NK-92 (cell line): ENCODE measurements at regions not wholly inside any gene's neighbourhood (a gene's known extent, or its start where the extent isn't known, plus 50 kb on each side); places are given as distances from the start of the nearest gene placed in this dataset.
"Not testable (repeated sequence)": the region's sequence is repeated elsewhere in the genome, so short reads cannot be mapped to it uniquely, and the experiment has no call there.

Experiments used
- DNase-seq: peaks from one replicate; lab custom pipeline; 2025; ENCODE audit not compliant: unreplicated experiment; lab: John Stamatoyannopoulos, UW

GRCh38 chr2:41141146-41141791, 689.4 kb upstream of the SLC8A1 start:
- no peak for DNase-seq

GRCh38 chr2:41142478-41142877, 690.6 kb upstream of the SLC8A1 start:
- no peak for DNase-seq

- no peak for DNase-seq
Observed at GRCh38 chr2:41145066-41145465, 693.2 kb upstream of the SLC8A1 start.

- DNase-seq, result no peak
Observed at GRCh38 chr2:41149054-41149453, 697.2 kb upstream of the SLC8A1 start.

GRCh38 chr2:41151746-41152145, 699.9 kb upstream of the SLC8A1 start:
- no peak for DNase-seq

GRCh38 chr2:41152318-41152717, 700.4 kb upstream of the SLC8A1 start:
- no peak for DNase-seq

- no peak for DNase-seq
Observed at GRCh38 chr2:41160439-41160838, 708.5 kb upstream of the SLC8A1 start.

- DNase-seq, result no peak
Observed at GRCh38 chr2:41167014-41167413, 715.1 kb upstream of the SLC8A1 start.

GRCh38 chr2:41169744-41170143, 717.9 kb upstream of the SLC8A1 start:
- no peak for DNase-seq

GRCh38 chr2:41170589-41170988, 718.7 kb upstream of the SLC8A1 start:
- no peak for DNase-seq

- DNase-seq, result no peak
Observed at GRCh38 chr2:41180387-41180786, 728.5 kb upstream of the SLC8A1 start.

GRCh38 chr2:41182961-41183360, 731.1 kb upstream of the SLC8A1 start:
- no peak for DNase-seq

- DNase-seq, result no peak
Observed at GRCh38 chr2:41187376-41188122, 735.7 kb upstream of the SLC8A1 start.

- no peak for DNase-seq
Observed at GRCh38 chr2:41194230-41194629, 742.3 kb upstream of the SLC8A1 start.

GRCh38 chr2:41197781-41198180, 745.9 kb upstream of the SLC8A1 start:
- no peak for DNase-seq

GRCh38 chr2:41199334-41199733, 747.4 kb upstream of the SLC8A1 start:
- DNase-seq, result no peak

- DNase-seq, result no peak
Observed at GRCh38 chr2:41204315-41204714, 752.4 kb upstream of the SLC8A1 start.

GRCh38 chr2:41206004-41206403, 754.1 kb upstream of the SLC8A1 start:
- no peak for DNase-seq

- no peak for DNase-seq
Observed at GRCh38 chr2:41207578-41207977, 755.7 kb upstream of the SLC8A1 start.

- not testable (repeated sequence) for DNase-seq
Observed at GRCh38 chr2:41210030-41210429, 758.1 kb upstream of the SLC8A1 start.

- no peak for DNase-seq
Observed at GRCh38 chr2:41216978-41217377, 765.1 kb upstream of the SLC8A1 start.

- DNase-seq, result no peak
Observed at GRCh38 chr2:41222593-41222992, 770.7 kb upstream of the SLC8A1 start.

GRCh38 chr2:41234093-41234492, 782.2 kb upstream of the SLC8A1 start:
- DNase-seq, result no peak
